ENCODE measurements at regions not wholly inside any gene's neighbourhood (a gene's known extent, or its start where the extent isn't known, plus 50 kb on each side); places are given as distances from the start of the nearest gene placed in this dataset.

GRCh38 chr5:79183617-79184016 is 52.3 kb upstream of the JMY start:
- Histone ChIP-seq H3K27me3 (replicated peaks in 1 of 2; ENCODE audit: control insufficient read depth in 2 of 2, insufficient read depth in 2 of 2, low read length in 1 of 2) (no peaks in the 10 kb centered on the region), H3K27ac (ENCODE audit: control insufficient read depth, insufficient read depth) (no peak overlapping the region), H2AFZ (ENCODE audit: control insufficient read depth, low read depth, low read length) (no peak overlapping the region), H3K9me3 (replicated peaks; ENCODE audit: control insufficient read depth, insufficient read depth, low read length) (no peaks in the 10 kb centered on the region), H3K4me3 (no peak overlapping the region), H3K36me3 (ENCODE audit: control insufficient read depth in 2 of 2, insufficient read depth in 2 of 2, low read length in 1 of 2) (no peaks in the 10 kb centered on the region), H3K4me1 (ENCODE audit: control insufficient read depth, insufficient read depth, low read length) (no peaks in the 10 kb centered on the region), H3K4me2 (ENCODE audit: control insufficient read depth, insufficient read depth) (no peak overlapping the region), H3K9ac (ENCODE audit: control insufficient read depth, insufficient read depth, low read length) (no peak overlapping the region), H4K20me1 (ENCODE audit: control insufficient read depth, insufficient read depth) (no peaks in the 10 kb centered on the region), H3K79me2 (ENCODE audit: control insufficient read depth, insufficient read depth, low read length) (no peaks in the 10 kb centered on the region)
- POLR2A ChIA-PET, result interaction anchor here (0.6 to 1.0 kb wide), 2 partner anchors 21 to 500 kb away, joined by 3 to 4 read pairs; no protein-coding TSS in a partner anchor
- DNase-seq (ENCODE audit: low read depth, low spot score), result no peak
- no peak for FAIRE-seq
- in situ Hi-C loops (cut with MboI) (no loop called here), intact Hi-C loops (cut with micrococcal nuclease; ENCODE audit: unreplicated experiment) (no loop called here)
- ATAC-seq, result no peak
- SMC1A ChIA-PET (ENCODE audit: uncharacterized antibody, unreplicated experiment), result interaction anchor here (1.5 kb wide), 1 partner anchor 8 kb away, joined by 3 read pairs; no protein-coding TSS in a partner anchor
- TF ChIP-seq WRNIP1 (IDR thresholded peaks at IDR 0.05; ENCODE audit: borderline replicate concordance, low read depth, low read length) (no peak), USF2 (IDR thresholded peaks at IDR 0.05; ENCODE audit: borderline replicate concordance, low read depth, low read length) (no peak), KAT2A (conservative IDR thresholded peaks at IDR 0.05; ENCODE audit: control insufficient read depth, low read depth, low read length) (no peak), EZH2 (IDR thresholded peaks at IDR 0.05; ENCODE audit: borderline replicate concordance, control insufficient read depth, low read depth, low read length) (no peak), GATAD2B (conservative IDR thresholded peaks at IDR 0.05; ENCODE audit: low read depth) (no peak), RUNX3 (IDR thresholded peaks at IDR 0.05; ENCODE audit: low read length) (no peak), ATF3 (IDR thresholded peaks at IDR 0.05; ENCODE audit: borderline replicate concordance, extremely low read depth, low read depth, low read length) (no peak), POLR2AphosphoS5 (IDR thresholded peaks at IDR 0.05; ENCODE audit: low read length) (no peak), ATF2 (IDR thresholded peaks at IDR 0.05; ENCODE audit: low read length) (no peak), KDM1A (IDR thresholded peaks at IDR 0.05; ENCODE audit: borderline replicate concordance) (no peak), STAT1 (conservative IDR thresholded peaks at IDR 0.05) (no peak), ZZZ3 (IDR thresholded peaks at IDR 0.05; ENCODE audit: control insufficient read depth, insufficient read length, low read depth) (no peak), STAT3 (IDR thresholded peaks at IDR 0.05; ENCODE audit: low read depth, low read length) (no peak), ZBTB40 (IDR thresholded peaks at IDR 0.05; ENCODE audit: borderline replicate concordance) (no peak)
- TF ChIP-seq, protein P1, sequence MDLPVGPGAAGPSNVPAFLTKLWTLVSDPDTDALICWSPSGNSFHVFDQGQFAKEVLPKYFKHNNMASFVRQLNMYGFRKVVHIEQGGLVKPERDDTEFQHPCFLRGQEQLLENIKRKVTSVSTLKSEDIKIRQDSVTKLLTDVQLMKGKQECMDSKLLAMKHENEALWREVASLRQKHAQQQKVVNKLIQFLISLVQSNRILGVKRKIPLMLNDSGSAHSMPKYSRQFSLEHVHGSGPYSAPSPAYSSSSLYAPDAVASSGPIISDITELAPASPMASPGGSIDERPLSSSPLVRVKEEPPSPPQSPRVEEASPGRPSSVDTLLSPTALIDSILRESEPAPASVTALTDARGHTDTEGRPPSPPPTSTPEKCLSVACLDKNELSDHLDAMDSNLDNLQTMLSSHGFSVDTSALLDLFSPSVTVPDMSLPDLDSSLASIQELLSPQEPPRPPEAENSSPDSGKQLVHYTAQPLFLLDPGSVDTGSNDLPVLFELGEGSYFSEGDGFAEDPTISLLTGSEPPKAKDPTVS (IDR thresholded peaks at IDR 0.05; ENCODE audit: low read depth, low read length), result no peak
- no TSS peak for BruUV-seq (replicated peaks)
- CTCF ChIA-PET, result interaction anchor here (0.6 to 2.5 kb wide), 3 partner anchors 8 to 163 kb away, joined by 3 to 7 read pairs (median 3); no protein-coding TSS in a partner anchor
- WGBS (ENCODE audit: insufficient coverage, insufficient replicate concordance, low lambda C conversion rate, missing lambda C conversion rate), result 94% methylated on average over 1 of the region's 1 CpG
- RAD21 ChIA-PET (ENCODE audit: unreplicated experiment), result no interaction called here
